Astrocyte (in vitro differentiated cells and primary cell): ENCODE measurements at regions not wholly inside any gene's neighbourhood (a gene's known extent, or its start where the extent isn't known, plus 50 kb on each side); places are given as distances from the start of the nearest gene placed in this dataset.
"Not testable (repeated sequence)": the region's sequence is repeated elsewhere in the genome, so short reads cannot be mapped to it uniquely, and the experiment has no call there.

Experiments used
- DNase-seq: peaks from one replicate; pipeline ENCODE4 v3.0.0-alpha.2; 2010; ENCODE audit warnings: low read depth
- FAIRE-seq: peaks from 2 replicates; lab custom pipeline; 2011; peaks lifted over from hg19 to GRCh38; lab: Jason Lieb, UNC
- H2AFZ ChIP-seq: 2 replicates; pipeline ENCODE4 v1.6.0; 2012; ENCODE audit warnings: low read depth, low read length, inconsistent platforms
- H3K27ac ChIP-seq: 2 replicates; pipeline ENCODE4 v1.5.1; 2011; ENCODE audit warnings: low read depth, low read length, inconsistent platforms
- H3K27me3 ChIP-seq: 2 replicates; pipeline ENCODE4 v1.6.0; 2011; ENCODE audit warnings: low read length, inconsistent platforms; ENCODE audit not compliant: insufficient read depth
- H3K36me3 ChIP-seq: 2 replicates; pipeline ENCODE4 v1.5.1; 2011; ENCODE audit warnings: low read length, inconsistent platforms; ENCODE audit not compliant: insufficient read depth
- H3K4me1 ChIP-seq: 2 replicates; pipeline ENCODE4 v1.5.1; 2011; ENCODE audit warnings: low read length, inconsistent platforms; ENCODE audit not compliant: insufficient read depth
- H3K4me2 ChIP-seq: 2 replicates; pipeline ENCODE4 v1.6.0; 2012; ENCODE audit warnings: low read length, inconsistent platforms
- H3K4me3 ChIP-seq: 2 replicates; pipeline ENCODE4 v1.5.1; 2011; ENCODE audit warnings: low read depth, mild to moderate bottlenecking, low read length, inconsistent platforms; ENCODE audit not compliant: insufficient read depth
- H3K79me2 ChIP-seq: 2 replicates; pipeline ENCODE4 v1.6.0; 2012; ENCODE audit warnings: mild to moderate bottlenecking, low read length, inconsistent platforms; ENCODE audit not compliant: insufficient read depth
- H3K9ac ChIP-seq: 2 replicates; pipeline ENCODE4 v1.6.0; 2012; ENCODE audit warnings: mild to moderate bottlenecking, low read length, inconsistent platforms
- H3K9me3 ChIP-seq: 2 replicates; pipeline ENCODE4 v1.5.1; 2012; ENCODE audit warnings: low read depth, mild to moderate bottlenecking, low read length, inconsistent platforms; ENCODE audit not compliant: insufficient read depth
- H4K20me1 ChIP-seq: 2 replicates; pipeline ENCODE4 v1.6.0; 2012; ENCODE audit warnings: low read length, inconsistent platforms; ENCODE audit not compliant: insufficient read depth
- H3K27ac Mint-ChIP-seq: one replicate; pipeline ENCODE4 v1.8.0; 2021; ENCODE audit warnings: mild to moderate bottlenecking, mixed read lengths; ENCODE audit not compliant: unreplicated experiment
- H3K27me3 Mint-ChIP-seq: one replicate; pipeline ENCODE4 v1.8.0; 2021; ENCODE audit warnings: low read depth, mixed read lengths; ENCODE audit not compliant: unreplicated experiment
- H3K36me3 Mint-ChIP-seq: one replicate; pipeline ENCODE4 v1.8.0; 2021; ENCODE audit warnings: low read depth, mixed read lengths; ENCODE audit not compliant: unreplicated experiment
- H3K4me1 Mint-ChIP-seq: one replicate; pipeline ENCODE4 v1.8.0; 2021; ENCODE audit warnings: low read depth, mixed read lengths; ENCODE audit not compliant: unreplicated experiment
- H3K4me3 Mint-ChIP-seq: one replicate; pipeline ENCODE4 v1.8.0; 2021; ENCODE audit warnings: mild to moderate bottlenecking, moderate library complexity, mixed read lengths; ENCODE audit not compliant: unreplicated experiment
- H3K9me3 Mint-ChIP-seq: one replicate; pipeline ENCODE4 v1.8.0; 2021; ENCODE audit warnings: mild to moderate bottlenecking, mixed read lengths; ENCODE audit not compliant: unreplicated experiment
- CTCF ChIP-seq: IDR thresholded peaks from 2 replicates; pipeline ENCODE4 v1.5.1; 2011; ENCODE audit warnings: low read depth, mild to moderate bottlenecking, inconsistent platforms, low read length, moderate library complexity; ENCODE audit not compliant: insufficient read depth
- EZH2 ChIP-seq: IDR thresholded peaks from 2 replicates; pipeline ENCODE4 v1.6.1; 2012; ENCODE audit warnings: mild to moderate bottlenecking, low read length, inconsistent platforms; ENCODE audit not compliant: insufficient read depth

DNA sequence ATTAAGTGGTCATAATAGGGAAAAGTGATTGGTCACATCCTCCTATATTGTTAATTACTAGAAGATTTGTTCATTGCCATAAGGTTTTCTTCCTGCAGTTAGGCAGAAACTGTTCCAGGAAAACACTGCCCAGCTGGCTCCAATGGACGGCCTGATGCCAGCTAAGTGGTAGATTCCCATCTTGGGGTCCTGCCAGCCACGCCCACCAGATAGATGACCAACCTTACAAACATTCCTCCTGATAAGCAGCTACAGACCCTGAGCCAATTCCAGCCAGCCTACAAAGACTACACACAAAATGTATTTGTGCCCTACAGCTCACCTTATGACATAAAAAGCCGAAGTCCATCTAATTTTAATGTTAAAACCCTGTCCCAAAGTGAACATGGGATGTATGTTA lies 685.9 kb upstream of the USP15 start:
- Histone ChIP-seq H3K36me3 (no peaks in the 10 kb centered on the region), H3K9ac (no peak overlapping the region), H3K4me2 (no peak overlapping the region), H3K4me1 (no peaks in the 10 kb centered on the region), H3K9me3 (no peaks in the 10 kb centered on the region), H3K27ac (no peak overlapping the region), H4K20me1 (no peaks in the 10 kb centered on the region), H2AFZ (no peak overlapping the region), H3K27me3 (no peaks in the 10 kb centered on the region), H3K4me3 (no peak overlapping the region), H3K79me2 (no peaks in the 10 kb centered on the region)
- Mint-ChIP-seq H3K27ac (no peak overlapping the region), H3K27me3 (peaks cover 3% of the 10 kb centered on the region), H3K9me3 (no peaks in the 10 kb centered on the region), H3K4me1 (no peaks in the 10 kb centered on the region), H3K36me3 (no peaks in the 10 kb centered on the region), H3K4me3 (no peak overlapping the region)
- FAIRE-seq (no peak), DNase-seq (no peak)
- no peak for TF ChIP-seq CTCF
- no peak for TF ChIP-seq EZH2

GRCh38 chr12:61584943-61585342 lies 675.3 kb upstream of the USP15 start:
- FAIRE-seq, result no peak
- H2AFZ ChIP-seq, result no peak overlapping the region

GRCh38 chr12:61590864-61591263 lies 669.3 kb upstream of the USP15 start:
- not testable (repeated sequence) for H3K79me2 ChIP-seq, H3K27ac ChIP-seq, H3K36me3 ChIP-seq, H2AFZ ChIP-seq, FAIRE-seq, H3K36me3 Mint-ChIP-seq, H3K9ac ChIP-seq, H3K9me3 ChIP-seq, H3K4me2 ChIP-seq, DNase-seq, H4K20me1 ChIP-seq, H3K4me3 Mint-ChIP-seq, H3K4me1 Mint-ChIP-seq, H3K27me3 ChIP-seq, H3K27ac Mint-ChIP-seq, H3K4me3 ChIP-seq, H3K4me1 ChIP-seq, H3K27me3 Mint-ChIP-seq
- H3K9me3 Mint-ChIP-seq, result peaks cover 30% of the 10 kb centered on the region

More at GRCh38 chr12:61584943-61585342, 675.3 kb upstream of the USP15 start:
- H3K27me3 Mint-ChIP-seq, result no peaks in the 10 kb centered on the region
- no peak overlapping the region for H3K4me3 Mint-ChIP-seq
- DNase-seq, result no peak
- no peaks in the 10 kb centered on the region for H3K27me3 ChIP-seq
- H3K4me1 Mint-ChIP-seq, result no peaks in the 10 kb centered on the region
- H3K27ac ChIP-seq, result no peak overlapping the region
- no peaks in the 10 kb centered on the region for H3K36me3 Mint-ChIP-seq
- H3K9me3 Mint-ChIP-seq, result peaks cover 16% of the 10 kb centered on the region
- H3K27ac Mint-ChIP-seq, result no peak overlapping the region
- no peaks in the 10 kb centered on the region for H3K36me3 ChIP-seq
- H3K4me3 ChIP-seq, result no peak overlapping the region
- no peaks in the 10 kb centered on the region for H3K9me3 ChIP-seq
- no peak overlapping the region for H3K4me2 ChIP-seq
- TF ChIP-seq CTCF, result no peak
- TF ChIP-seq EZH2, result no peak
- no peaks in the 10 kb centered on the region for H3K4me1 ChIP-seq
- H3K79me2 ChIP-seq, result no peaks in the 10 kb centered on the region
- no peaks in the 10 kb centered on the region for H4K20me1 ChIP-seq
- H3K9ac ChIP-seq, result no peak overlapping the region
